CD4-positive, alpha-beta memory T cell (primary cell): ENCODE measurements at regions not wholly inside any gene's neighbourhood (a gene's known extent, or its start where the extent isn't known, plus 50 kb on each side); places are given as distances from the start of the nearest gene placed in this dataset.
A peak's percentile ranks its signal among the peaks of the same experiment; 100 is the strongest.
"Not testable (repeated sequence)": the region's sequence is repeated elsewhere in the genome, so short reads cannot be mapped to it uniquely, and the experiment has no call there.

Source experiments
- CTCF ChIA-PET: fragments of 350-600 bp; sonication (Branson Sonifier 250); formaldehyde crosslinking; loops from one replicate; lab custom pipeline; 2021; ENCODE audit warnings: inconsistent platforms; ENCODE audit not compliant: partially characterized antibody; lab: Charles Lee
- POLR2A ChIA-PET: fragments of 350-600 bp; sonication (Branson Sonifier 250); formaldehyde crosslinking; loops from one replicate; lab custom pipeline; 2021; ENCODE audit not compliant: partially characterized antibody; lab: Charles Lee
- DNase-seq, 5 donors: peaks; one replicate each; pipeline versions ENCODE4 v3.0.0 to v3.0.0-alpha.2; 2020 to 2022; ENCODE audit warnings: mixed read lengths in 1 of 5
- H3K27ac ChIP-seq: one replicate; pipeline ENCODE4 v1.7.0; 2013; ENCODE audit warnings: low read depth, low read length
- H3K27me3 ChIP-seq: 2 replicates; pipeline ENCODE4 v1.7.0; 2013; ENCODE audit warnings: mild to moderate bottlenecking, low read length, moderate library complexity; ENCODE audit not compliant: insufficient read depth
- H3K36me3 ChIP-seq: 2 replicates; pipeline ENCODE4 v1.7.0; 2013; ENCODE audit warnings: mild to moderate bottlenecking, low read length, moderate library complexity; ENCODE audit not compliant: insufficient read depth
- H3K4me1 ChIP-seq: 2 replicates; pipeline ENCODE4 v1.7.0; 2013; ENCODE audit warnings: mild to moderate bottlenecking, low read length, moderate library complexity; ENCODE audit not compliant: insufficient read depth
- H3K4me3 ChIP-seq, 2 donors: one replicate each; pipeline ENCODE4 v1.7.0; 2013; ENCODE audit warnings: low read length in 2 of 2, mild to moderate bottlenecking in 1 of 2
- H3K9me3 ChIP-seq, 2 donors: one replicate each; pipeline ENCODE4 v1.7.0; 2013; ENCODE audit warnings: low read length in 2 of 2, control low read depth in 1 of 2; ENCODE audit not compliant: control insufficient read depth in 1 of 2
- H3K27ac Mint-ChIP-seq, 7 donors: one replicate each; pipeline ENCODE4 v1.8.0; 2020 to 2021; ENCODE audit warnings: mixed read lengths in 7 of 7, mild to moderate bottlenecking in 6 of 7, inconsistent platforms in 3 of 7, moderate library complexity in 3 of 7
- H3K27me3 Mint-ChIP-seq, 2 donors: one replicate each; pipeline ENCODE4 v1.8.0; 2020 to 2021; ENCODE audit warnings: mixed read lengths in 2 of 2
- H3K36me3 Mint-ChIP-seq, 2 donors: one replicate each; pipeline ENCODE4 v1.8.0; 2020 to 2021; ENCODE audit warnings: mixed read lengths in 2 of 2, inconsistent platforms in 1 of 2, mild to moderate bottlenecking in 1 of 2
- H3K4me1 Mint-ChIP-seq, 4 donors: one replicate each; pipeline ENCODE4 v1.8.0; 2020 to 2021; ENCODE audit warnings: mixed read lengths in 4 of 4, mild to moderate bottlenecking in 1 of 4
- H3K4me3 Mint-ChIP-seq, 8 donors: one replicate each; pipeline ENCODE4 v1.8.0; 2020 to 2021; ENCODE audit warnings: mixed read lengths in 8 of 8, mild to moderate bottlenecking in 7 of 8, moderate library complexity in 6 of 8, inconsistent platforms in 3 of 8
- H3K9me3 Mint-ChIP-seq, 8 donors: one replicate each; pipeline ENCODE4 v1.8.0; 2020 to 2021; ENCODE audit warnings: mixed read lengths in 8 of 8, mild to moderate bottlenecking in 5 of 8, inconsistent platforms in 3 of 8, moderate library complexity in 1 of 8
- intact Hi-C: fragments of 100-400 bp; cut with micrococcal nuclease; formaldehyde crosslinking; loops from one replicate; pipeline ENCODE4 v1.15.1; 2023

DNA sequence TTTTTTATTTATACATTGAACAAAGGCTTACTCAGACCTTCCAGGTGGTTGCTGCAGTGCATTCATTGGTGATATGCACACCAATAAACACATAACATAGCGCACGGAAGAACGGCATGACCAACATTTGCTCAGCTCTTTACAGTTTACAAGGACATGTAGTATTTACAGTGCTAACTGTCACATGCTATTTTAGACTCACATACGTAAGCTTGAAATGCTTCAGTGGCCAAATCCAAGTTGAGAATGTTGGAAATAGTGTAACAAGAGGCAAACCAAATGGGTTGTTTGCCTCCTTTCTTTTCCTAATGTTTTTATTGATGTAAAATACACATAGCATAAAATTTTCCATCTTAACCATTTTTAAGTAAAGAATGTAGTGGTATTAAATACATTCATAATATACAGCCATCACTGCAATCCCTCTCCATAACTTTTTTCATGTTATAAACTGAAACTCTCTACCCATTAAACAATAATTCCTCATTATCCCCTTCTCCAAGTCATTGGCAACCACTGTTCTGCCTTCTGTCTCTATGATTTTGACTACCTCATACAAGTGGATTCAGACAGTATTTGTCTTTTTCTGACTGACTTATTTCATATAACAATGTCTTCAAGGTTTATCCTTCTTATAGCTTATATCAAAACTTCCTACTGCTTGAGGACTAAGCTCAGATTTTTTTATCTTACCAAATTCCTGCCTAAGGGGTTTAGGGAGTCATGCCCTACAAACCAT, 1722.9 kb upstream of the AGA start:
- intact Hi-C loops: no loop called here
- Mint-ChIP-seq H3K36me3 (no peaks in the 10 kb centered on the region), H3K4me3 (no peak overlapping the region), H3K4me1 (no peaks in the 10 kb centered on the region), H3K27ac (no peak overlapping the region), H3K9me3 (peaks cover 0 to 30% (median 13%) of the 10 kb centered on the region in 8 donors), H3K27me3 (no peaks in the 10 kb centered on the region)
- H3K4me1 ChIP-seq: no peaks in the 10 kb centered on the region
- H3K9me3 ChIP-seq: no peaks in the 10 kb centered on the region
- no peaks in the 10 kb centered on the region for H3K36me3 ChIP-seq
- H3K27me3 ChIP-seq: no peaks in the 10 kb centered on the region
- ChIA-PET POLR2A (no interaction called here), CTCF (no interaction called here)
- no peak for DNase-seq
- H3K4me3 ChIP-seq: no peak overlapping the region
- H3K27ac ChIP-seq: no peak overlapping the region

GRCh38 chr4:179165862-179166261, 1723.6 kb upstream of the AGA start:
- Mint-ChIP-seq H3K36me3 (no peaks in the 10 kb centered on the region), H3K4me1 (no peaks in the 10 kb centered on the region), H3K27me3 (no peaks in the 10 kb centered on the region), H3K27ac (no peak overlapping the region), H3K4me3 (no peak overlapping the region), H3K9me3 (peaks cover 0 to 30% (median 14%) of the 10 kb centered on the region in 8 donors)
- H3K4me1 ChIP-seq: no peaks in the 10 kb centered on the region
- no peak overlapping the region for H3K27ac ChIP-seq
- CTCF ChIA-PET: no interaction called here
- no peak overlapping the region for H3K4me3 ChIP-seq
- H3K9me3 ChIP-seq: no peaks in the 10 kb centered on the region
- intact Hi-C loops: no loop called here
- H3K36me3 ChIP-seq: no peaks in the 10 kb centered on the region
- POLR2A ChIA-PET: no interaction called here
- DNase-seq: no peak
- H3K27me3 ChIP-seq: no peaks in the 10 kb centered on the region

DNA sequence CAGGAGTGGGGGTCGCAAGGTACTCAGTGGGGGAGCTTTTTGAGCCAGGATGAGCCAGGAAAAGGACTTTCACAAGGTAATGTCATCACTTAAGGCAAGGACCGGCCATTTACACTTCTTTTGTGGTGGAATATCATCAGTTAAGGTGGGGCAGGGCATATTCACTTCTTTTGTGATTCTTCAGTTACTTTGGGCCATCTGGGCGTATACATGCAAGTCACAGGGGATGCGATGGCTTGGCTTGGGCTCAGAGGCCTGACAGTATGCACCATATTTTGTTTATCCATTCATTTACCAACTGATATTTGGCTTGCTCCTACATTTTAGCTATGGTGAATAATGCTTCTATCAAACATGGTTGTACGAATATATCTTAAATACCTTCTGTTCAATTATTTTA, 1728.1 kb upstream of the AGA start:
- H3K4me1 ChIP-seq, H3K27me3 Mint-ChIP-seq, H3K36me3 ChIP-seq, DNase-seq, H3K27ac Mint-ChIP-seq, H3K4me3 ChIP-seq, intact Hi-C loops, H3K4me3 Mint-ChIP-seq, H3K27ac ChIP-seq, H3K36me3 Mint-ChIP-seq, H3K9me3 ChIP-seq, H3K4me1 Mint-ChIP-seq, CTCF ChIA-PET, POLR2A ChIA-PET, H3K27me3 ChIP-seq: not testable (repeated sequence)
- H3K9me3 Mint-ChIP-seq: peaks cover 0 to 36% (median 22%) of the 10 kb centered on the region in 8 donors

DNA sequence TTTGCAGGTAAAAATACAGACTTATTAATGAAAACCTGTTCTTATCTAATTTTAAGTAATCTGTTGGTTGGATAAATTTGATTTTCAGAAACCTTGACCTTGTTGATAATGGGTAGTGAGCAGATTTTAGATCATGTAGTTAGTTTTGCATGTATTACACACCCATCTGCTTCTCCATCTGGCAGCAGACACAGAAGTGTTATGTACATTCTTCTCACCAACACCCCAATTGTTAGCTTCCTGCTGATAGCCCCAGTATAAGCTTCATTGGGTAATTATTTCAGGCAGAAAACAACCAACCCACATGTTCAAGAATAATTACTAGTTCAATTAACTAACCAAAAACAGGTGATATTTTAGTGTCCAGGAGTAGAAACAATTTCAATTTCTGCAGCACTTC, 1740.5 kb upstream of the AGA start:
- no peaks in the 10 kb centered on the region for H3K4me1 Mint-ChIP-seq
- POLR2A ChIA-PET: no interaction called here
- intact Hi-C loops: no loop called here

DNA sequence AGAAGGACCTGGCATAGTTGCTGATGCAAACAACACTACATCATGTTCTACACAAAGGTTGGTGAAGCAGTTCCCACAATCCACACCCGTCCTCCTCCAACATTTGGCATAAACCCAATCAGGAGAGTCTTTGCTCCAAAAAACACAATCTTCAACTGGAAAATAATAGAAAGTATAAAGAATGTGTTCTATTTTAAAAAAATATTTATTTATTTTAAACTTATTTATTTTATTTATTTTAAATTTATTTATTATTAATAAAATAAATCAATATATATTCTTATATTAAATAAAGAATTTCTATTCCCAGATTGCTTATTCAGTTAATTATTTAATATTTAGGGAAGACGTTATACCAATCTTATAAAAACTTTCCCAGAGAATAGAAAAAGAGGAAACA, 1753.7 kb upstream of the AGA start:
- Mint-ChIP-seq H3K27ac (no peak overlapping the region), H3K9me3 (peaks cover 0 to 5% (median 0%) of the 10 kb centered on the region in 8 donors), H3K36me3 (no peaks in the 10 kb centered on the region), H3K4me1 (no peaks in the 10 kb centered on the region), H3K27me3 (no peaks in the 10 kb centered on the region), H3K4me3 (no peak overlapping the region)
- Histone ChIP-seq H3K27me3 (no peaks in the 10 kb centered on the region), H3K9me3 (no peaks in the 10 kb centered on the region), H3K4me3 (no peak overlapping the region), H3K27ac (no peak overlapping the region), H3K36me3 (no peaks in the 10 kb centered on the region), H3K4me1 (no peaks in the 10 kb centered on the region)
- POLR2A ChIA-PET: no interaction called here
- CTCF ChIA-PET: no interaction called here
- no peak for DNase-seq
- intact Hi-C loops: no loop called here

More for the DNA sequence above, 1740.5 kb upstream of the AGA start:
- H3K4me3 Mint-ChIP-seq: no peak overlapping the region
- H3K27me3 ChIP-seq: no peaks in the 10 kb centered on the region
- H3K9me3 ChIP-seq: no peaks in the 10 kb centered on the region
- no peaks in the 10 kb centered on the region for H3K4me1 ChIP-seq
- no peak overlapping the region for H3K4me3 ChIP-seq
- H3K27me3 Mint-ChIP-seq: no peaks in the 10 kb centered on the region
- no peak overlapping the region for H3K27ac ChIP-seq
- no peak for DNase-seq
- H3K36me3 ChIP-seq: no peaks in the 10 kb centered on the region
- H3K27ac Mint-ChIP-seq: no peak overlapping the region
- H3K36me3 Mint-ChIP-seq: no peaks in the 10 kb centered on the region
- peaks cover 0 to 25% (median 9%) of the 10 kb centered on the region in 8 donors for H3K9me3 Mint-ChIP-seq
- CTCF ChIA-PET: no interaction called here

GRCh38 chr4:179196511-179196910, 1754.3 kb upstream of the AGA start:
- no peak overlapping the region for H3K4me3 Mint-ChIP-seq
- H3K4me3 ChIP-seq: no peak overlapping the region
- no peaks in the 10 kb centered on the region for H3K36me3 ChIP-seq
- H3K27ac ChIP-seq: no peak overlapping the region
- DNase-seq: no peak
- no peaks in the 10 kb centered on the region for H3K36me3 Mint-ChIP-seq
- no peaks in the 10 kb centered on the region for H3K9me3 ChIP-seq
- H3K27me3 Mint-ChIP-seq: no peaks in the 10 kb centered on the region
- no peaks in the 10 kb centered on the region for H3K4me1 ChIP-seq
- no peaks in the 10 kb centered on the region for H3K4me1 Mint-ChIP-seq
- CTCF ChIA-PET: no interaction called here
- H3K27ac Mint-ChIP-seq: no peak overlapping the region
- intact Hi-C loops: no loop called here
- H3K27me3 ChIP-seq: no peaks in the 10 kb centered on the region
- H3K9me3 Mint-ChIP-seq: peaks cover 0 to 3% (median 0%) of the 10 kb centered on the region in 8 donors
- POLR2A ChIA-PET: no interaction called here

DNA sequence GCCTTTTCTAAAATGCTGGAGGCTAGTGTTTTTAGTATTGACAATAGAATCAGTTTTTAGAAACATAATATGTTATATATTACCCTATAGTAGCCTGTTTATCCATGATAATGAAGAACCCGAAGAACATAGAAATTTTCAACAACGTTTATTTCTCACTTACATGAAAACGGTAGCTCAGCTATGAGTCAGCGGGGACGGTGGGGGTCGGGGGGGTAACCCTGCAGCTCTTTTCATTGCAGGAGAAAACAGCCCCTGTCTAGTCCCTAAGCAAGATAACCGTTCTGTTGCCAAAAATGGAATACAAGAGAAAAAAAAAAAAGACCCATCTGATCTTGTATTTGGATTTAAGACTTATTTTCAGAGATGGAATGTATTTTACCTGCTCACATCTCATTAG, 1758.4 kb upstream of the AGA start:
- no peaks in the 10 kb centered on the region for H3K27me3 Mint-ChIP-seq
- H3K4me3 ChIP-seq: no peak overlapping the region
- ChIA-PET CTCF (no interaction called here), POLR2A (no interaction called here)
- H3K4me1 Mint-ChIP-seq: no peaks in the 10 kb centered on the region
- H3K27ac Mint-ChIP-seq: peak overlapping the region in 1 of 7 donors; percentile 32
- DNase-seq: no peak
- H3K4me1 ChIP-seq: no peaks in the 10 kb centered on the region
- H3K9me3 ChIP-seq: no peaks in the 10 kb centered on the region
- H3K27me3 ChIP-seq: no peaks in the 10 kb centered on the region
- peaks cover 0 to 7% (median 0%) of the 10 kb centered on the region in 8 donors for H3K9me3 Mint-ChIP-seq
- intact Hi-C loops: no loop called here
- no peak overlapping the region for H3K27ac ChIP-seq
- H3K36me3 Mint-ChIP-seq: no peaks in the 10 kb centered on the region
- H3K36me3 ChIP-seq: no peaks in the 10 kb centered on the region
- no peak overlapping the region for H3K4me3 Mint-ChIP-seq
